ENCODE measurements at regions not wholly inside any gene's neighbourhood (a gene's known extent, or its start where the extent isn't known, plus 50 kb on each side); places are given as distances from the start of the nearest gene placed in this dataset.

DNA sequence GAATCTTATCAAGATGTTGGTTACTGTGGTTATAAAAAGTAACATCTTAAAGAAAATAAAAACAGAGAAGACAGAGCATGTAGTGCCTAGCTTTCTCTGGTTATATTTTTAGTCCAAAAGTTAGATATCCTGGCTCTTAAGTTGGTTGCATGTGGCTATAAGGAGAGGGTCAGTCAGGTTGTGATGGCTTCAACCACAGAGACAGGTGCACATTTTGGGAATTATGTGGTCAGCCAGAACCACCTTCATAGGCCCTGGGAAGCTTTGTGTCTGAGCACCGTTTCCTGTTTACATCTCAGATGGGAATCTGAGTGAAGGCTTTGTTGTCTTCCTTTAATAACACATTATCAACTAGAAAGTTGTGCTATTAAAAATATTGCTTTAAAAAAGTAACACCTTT is 265.1 kb upstream of the IGFBP3 start:
- Mint-ChIP-seq H3K9me3 (no peaks in the 10 kb centered on the region), H3K27me3 (no peaks in the 10 kb centered on the region), H3K36me3 (ENCODE audit: low read depth) (no peaks in the 10 kb centered on the region), H3K4me3 (no peak overlapping the region), H3K27ac (no peak overlapping the region), H3K4me1 (ENCODE audit: low read depth) (no peaks in the 10 kb centered on the region)
- H3K27me3 ChIP-seq (ENCODE audit: control insufficient read depth in 1 of 2, insufficient read depth in 2 of 2, low read length in 2 of 2), result no peaks in the 10 kb centered on the region
- no peak for ATAC-seq (ENCODE audit: poor library complexity)
- H3K27ac ChIP-seq (ENCODE audit: low read depth in 1 of 2, low read length in 2 of 2), result no peak overlapping the region
- no peaks in the 10 kb centered on the region for H3K36me3 ChIP-seq (ENCODE audit: insufficient read depth, low read length)
- no peaks in the 10 kb centered on the region for H3K4me1 ChIP-seq (ENCODE audit: insufficient read depth, low read length)
- CTCF ChIA-PET, result no interaction called here
- intact Hi-C loops (cut with DNase I, micrococcal nuclease), result no loop called here
- POLR2A ChIA-PET, result no interaction called here
- TF ChIP-seq, protein P1, sequence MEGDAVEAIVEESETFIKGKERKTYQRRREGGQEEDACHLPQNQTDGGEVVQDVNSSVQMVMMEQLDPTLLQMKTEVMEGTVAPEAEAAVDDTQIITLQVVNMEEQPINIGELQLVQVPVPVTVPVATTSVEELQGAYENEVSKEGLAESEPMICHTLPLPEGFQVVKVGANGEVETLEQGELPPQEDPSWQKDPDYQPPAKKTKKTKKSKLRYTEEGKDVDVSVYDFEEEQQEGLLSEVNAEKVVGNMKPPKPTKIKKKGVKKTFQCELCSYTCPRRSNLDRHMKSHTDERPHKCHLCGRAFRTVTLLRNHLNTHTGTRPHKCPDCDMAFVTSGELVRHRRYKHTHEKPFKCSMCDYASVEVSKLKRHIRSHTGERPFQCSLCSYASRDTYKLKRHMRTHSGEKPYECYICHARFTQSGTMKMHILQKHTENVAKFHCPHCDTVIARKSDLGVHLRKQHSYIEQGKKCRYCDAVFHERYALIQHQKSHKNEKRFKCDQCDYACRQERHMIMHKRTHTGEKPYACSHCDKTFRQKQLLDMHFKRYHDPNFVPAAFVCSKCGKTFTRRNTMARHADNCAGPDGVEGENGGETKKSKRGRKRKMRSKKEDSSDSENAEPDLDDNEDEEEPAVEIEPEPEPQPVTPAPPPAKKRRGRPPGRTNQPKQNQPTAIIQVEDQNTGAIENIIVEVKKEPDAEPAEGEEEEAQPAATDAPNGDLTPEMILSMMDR (IDR thresholded peaks at IDR 0.05), result no peak
- no peak overlapping the region for H3K4me3 ChIP-seq (ENCODE audit: low read length)
- no peak for DNase-seq
- H3K9me3 ChIP-seq (ENCODE audit: control insufficient read depth in 1 of 2, insufficient read depth in 1 of 2, low read length in 2 of 2), result no peaks in the 10 kb centered on the region

GRCh38 chr7:46179061-46179610 is 258.1 kb upstream of the IGFBP3 start:
- H3K36me3 Mint-ChIP-seq (ENCODE audit: low read depth), result no peaks in the 10 kb centered on the region
- H3K9me3 Mint-ChIP-seq, result no peaks in the 10 kb centered on the region
- H3K4me1 Mint-ChIP-seq (ENCODE audit: low read depth), result no peaks in the 10 kb centered on the region
- H3K4me3 Mint-ChIP-seq, result no peak overlapping the region
- Histone ChIP-seq H3K27ac (ENCODE audit: low read depth in 1 of 2, low read length in 2 of 2) (no peak overlapping the region), H3K36me3 (ENCODE audit: insufficient read depth, low read length) (no peaks in the 10 kb centered on the region), H3K27me3 (ENCODE audit: control insufficient read depth in 1 of 2, insufficient read depth in 2 of 2, low read length in 2 of 2) (no peaks in the 10 kb centered on the region), H3K9me3 (ENCODE audit: control insufficient read depth in 1 of 2, insufficient read depth in 1 of 2, low read length in 2 of 2) (no peaks in the 10 kb centered on the region), H3K4me3 (ENCODE audit: low read length) (no peak overlapping the region), H3K4me1 (ENCODE audit: insufficient read depth, low read length) (no peaks in the 10 kb centered on the region)
- DNase-seq (no peak), ATAC-seq (ENCODE audit: poor library complexity) (no peak)
- intact Hi-C loops (cut with DNase I, micrococcal nuclease), result no loop called here
- H3K27me3 Mint-ChIP-seq, result no peaks in the 10 kb centered on the region
- CTCF ChIA-PET, result no interaction called here
- POLR2A ChIA-PET, result no interaction called here
- TF ChIP-seq, protein P1 (IDR thresholded peaks at IDR 0.05), result no peak
- no peak overlapping the region for H3K27ac Mint-ChIP-seq

- no peak overlapping the region for H3K27ac Mint-ChIP-seq
- TF ChIP-seq, protein P1 (IDR thresholded peaks at IDR 0.05), result no peak
- intact Hi-C loops (cut with DNase I, micrococcal nuclease), result no loop called here
- POLR2A ChIA-PET, result no interaction called here
- no peaks in the 10 kb centered on the region for H3K27me3 Mint-ChIP-seq
- H3K36me3 Mint-ChIP-seq (ENCODE audit: low read depth), result no peaks in the 10 kb centered on the region
- ATAC-seq (ENCODE audit: poor library complexity) (no peak), DNase-seq (no peak)
- H3K4me1 Mint-ChIP-seq (ENCODE audit: low read depth), result no peaks in the 10 kb centered on the region
- no peaks in the 10 kb centered on the region for H3K36me3 ChIP-seq (ENCODE audit: insufficient read depth, low read length)
- no peak overlapping the region for H3K4me3 ChIP-seq (ENCODE audit: low read length)
- no peak overlapping the region for H3K27ac ChIP-seq (ENCODE audit: low read depth in 1 of 2, low read length in 2 of 2)
- no peaks in the 10 kb centered on the region for H3K9me3 ChIP-seq (ENCODE audit: control insufficient read depth in 1 of 2, insufficient read depth in 1 of 2, low read length in 2 of 2)
- no peaks in the 10 kb centered on the region for H3K9me3 Mint-ChIP-seq
- H3K4me1 ChIP-seq (ENCODE audit: insufficient read depth, low read length), result no peaks in the 10 kb centered on the region
- no peaks in the 10 kb centered on the region for H3K27me3 ChIP-seq (ENCODE audit: control insufficient read depth in 1 of 2, insufficient read depth in 2 of 2, low read length in 2 of 2)
- H3K4me3 Mint-ChIP-seq, result no peak overlapping the region
- CTCF ChIA-PET, result no interaction called here
Observed at GRCh38 chr7:46178661-46179060, 257.6 kb upstream of the IGFBP3 start.

Data from CD4-positive, alpha-beta T cell (primary cell).